ENCODE measurements at regions not wholly inside any gene's neighbourhood (a gene's known extent, or its start where the extent isn't known, plus 50 kb on each side); places are given as distances from the start of the nearest gene placed in this dataset.

- no peak for DNase-seq
Observed at GRCh38 chr3:182357928-182358327, 435.4 kb upstream of the ATP11B start.

- DNase-seq: no peak
Observed at GRCh38 chr3:182364323-182364722, 429.0 kb upstream of the ATP11B start.

- peak; percentile 37 for DNase-seq
Observed at GRCh38 chr3:182364723-182365650, 428.3 kb upstream of the ATP11B start.

GRCh38 chr3:182366746-182367145, 426.6 kb upstream of the ATP11B start:
- DNase-seq: no peak

- DNase-seq: no peak
Observed at GRCh38 chr3:182369861-182370260, 423.4 kb upstream of the ATP11B start.

GRCh38 chr3:182370949-182371348, 422.4 kb upstream of the ATP11B start:
- DNase-seq: no peak

- DNase-seq: no peak
Observed at GRCh38 chr3:182375916-182376315, 417.4 kb upstream of the ATP11B start.

- no peak for DNase-seq
Observed at GRCh38 chr3:182382112-182382857, 411.0 kb upstream of the ATP11B start.

- DNase-seq: peak; percentile 14
Observed at GRCh38 chr3:182384221-182384620, 409.1 kb upstream of the ATP11B start.

- no peak for DNase-seq
Observed at GRCh38 chr3:182385356-182385755, 407.9 kb upstream of the ATP11B start.

GRCh38 chr3:182388506-182388905, 404.8 kb upstream of the ATP11B start:
- DNase-seq: no peak

- DNase-seq: peak; percentile 32
Observed at GRCh38 chr3:182389071-182389815, 404.1 kb upstream of the ATP11B start.

- no peak for DNase-seq
Observed at GRCh38 chr3:182390421-182390820, 402.9 kb upstream of the ATP11B start.

GRCh38 chr3:182392182-182392937, 400.9 kb upstream of the ATP11B start:
- no peak for DNase-seq

GRCh38 chr3:182393151-182393550, 400.2 kb upstream of the ATP11B start:
- no peak for DNase-seq

- no peak for DNase-seq
Observed at GRCh38 chr3:182393830-182394367, 399.4 kb upstream of the ATP11B start.

GRCh38 chr3:182397164-182397563, 396.1 kb upstream of the ATP11B start:
- DNase-seq: no peak

- no peak for DNase-seq
Observed at GRCh38 chr3:182399978-182400737, 393.1 kb upstream of the ATP11B start.

- DNase-seq: no peak
Observed at GRCh38 chr3:182400838-182401237, 392.5 kb upstream of the ATP11B start.

GRCh38 chr3:182404031-182404430, 389.3 kb upstream of the ATP11B start:
- no peak for DNase-seq

GRCh38 chr3:182405759-182406158, 387.5 kb upstream of the ATP11B start:
- DNase-seq: no peak
